Left renal cortex interstitium (tissue), 4 donors: ENCODE measurements at regions not wholly inside any gene's neighbourhood (a gene's known extent, or its start where the extent isn't known, plus 50 kb on each side); places are given as distances from the start of the nearest gene placed in this dataset.

Source experiments
- DNase-seq, 4 donors: peaks; one replicate each; pipeline ENCODE4 v3.0.0-alpha.2; 2013; ENCODE audit warnings: low read depth in 4 of 4, low spot score in 2 of 4, missing footprints in 1 of 4

GRCh38 chr11:45482331-45482730 lies 183.1 kb downstream of the CHST1 start:
- DNase-seq: no peak

DNA sequence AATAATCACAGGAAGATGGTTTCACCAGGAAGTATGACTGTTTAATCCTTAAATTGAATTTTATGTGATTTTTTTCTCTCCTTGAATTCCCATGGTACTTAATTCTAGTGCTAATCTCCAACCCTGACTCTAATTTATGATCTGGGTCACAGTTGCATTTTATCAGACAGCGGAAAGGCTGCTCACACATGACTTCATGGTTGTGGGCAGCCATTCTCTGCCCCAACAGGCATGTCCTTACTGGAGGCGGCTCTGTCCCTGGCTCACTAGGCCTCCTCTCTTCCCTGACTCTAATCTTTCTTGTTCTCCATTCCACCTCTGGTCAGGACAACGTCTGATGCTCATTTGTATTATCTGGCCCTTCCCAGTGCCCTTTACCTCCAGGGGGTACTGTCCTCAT lies 184.4 kb downstream of the CHST1 start:
- DNase-seq: no peak

- no peak for DNase-seq
These were observed 187.8 kb downstream of the CHST1 start for GRCh38 chr11:45477588-45477987.

DNA sequence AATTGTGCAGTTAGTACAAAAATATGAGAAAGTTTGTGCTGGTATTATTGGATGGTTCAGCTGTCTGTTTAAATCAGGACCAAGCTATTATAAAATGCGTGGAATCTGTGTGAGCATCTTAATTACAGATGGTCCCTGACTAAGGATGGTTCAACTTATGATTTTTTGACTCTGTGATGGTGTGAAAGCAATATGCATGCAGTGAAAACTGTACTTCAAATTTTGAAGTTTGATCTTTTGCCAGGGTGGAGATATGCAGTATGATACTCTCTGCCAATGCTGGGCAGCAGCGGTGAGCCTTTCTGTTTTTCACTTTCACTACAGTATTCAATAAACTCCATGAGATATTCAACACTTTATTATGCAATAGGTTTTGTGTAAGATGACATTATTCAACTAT lies 189.3 kb downstream of the CHST1 start:
- DNase-seq: no peak

DNA sequence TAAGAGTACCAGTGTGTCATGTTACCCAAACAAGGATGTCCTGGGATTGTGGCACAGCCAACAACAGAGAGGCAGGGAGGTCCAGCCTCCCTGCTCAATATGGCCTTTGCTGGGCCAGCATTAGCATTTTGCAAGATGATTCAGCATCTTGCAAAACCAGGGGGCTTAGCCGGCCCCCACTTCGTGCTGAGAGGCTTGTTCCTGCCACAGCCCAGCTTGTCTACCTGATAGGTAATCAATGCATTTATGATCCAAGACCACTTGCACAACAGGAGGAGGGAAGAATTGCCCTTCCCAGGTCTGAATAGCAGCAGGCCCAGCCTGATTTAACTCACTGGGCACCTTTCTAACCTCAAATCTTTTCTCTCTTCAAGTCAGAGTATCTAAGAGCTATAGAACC lies 189.0 kb upstream of the SYT13 start:
- DNase-seq: no peak

DNA sequence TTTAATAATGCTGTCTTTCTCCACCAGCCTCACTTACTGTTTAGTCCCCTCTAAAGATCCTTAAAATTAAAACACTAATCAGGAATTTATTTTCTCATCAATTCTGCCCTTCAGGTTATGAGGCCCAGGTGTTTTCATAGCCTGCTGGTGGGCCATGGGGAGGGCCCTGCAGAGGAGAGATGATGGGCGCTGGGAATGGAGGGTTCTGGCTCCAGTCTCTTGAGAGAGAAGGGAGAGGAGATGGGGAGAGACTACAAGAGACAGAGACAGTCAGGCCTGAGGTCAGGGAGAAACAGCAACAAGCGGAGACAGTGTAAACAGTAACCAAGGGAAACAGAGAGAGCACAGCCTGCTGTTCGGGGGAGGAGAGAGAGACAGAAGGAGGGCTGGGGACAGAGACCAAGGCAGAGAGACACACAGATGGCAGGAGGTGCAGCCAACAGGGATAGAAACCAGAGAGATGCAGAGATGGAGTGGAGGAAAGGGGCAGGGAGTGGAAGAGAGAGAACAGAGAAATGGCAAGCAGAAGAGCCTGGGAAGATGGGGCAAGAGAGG lies 187.3 kb upstream of the SYT13 start:
- peak in 2 of 4 donors; percentile 24 to 27 for DNase-seq

- DNase-seq: no peak
These were observed 186.7 kb upstream of the SYT13 start for GRCh38 chr11:45472716-45473317.

GRCh38 chr11:45471266-45471665 lies 185.1 kb upstream of the SYT13 start:
- no peak for DNase-seq

DNA sequence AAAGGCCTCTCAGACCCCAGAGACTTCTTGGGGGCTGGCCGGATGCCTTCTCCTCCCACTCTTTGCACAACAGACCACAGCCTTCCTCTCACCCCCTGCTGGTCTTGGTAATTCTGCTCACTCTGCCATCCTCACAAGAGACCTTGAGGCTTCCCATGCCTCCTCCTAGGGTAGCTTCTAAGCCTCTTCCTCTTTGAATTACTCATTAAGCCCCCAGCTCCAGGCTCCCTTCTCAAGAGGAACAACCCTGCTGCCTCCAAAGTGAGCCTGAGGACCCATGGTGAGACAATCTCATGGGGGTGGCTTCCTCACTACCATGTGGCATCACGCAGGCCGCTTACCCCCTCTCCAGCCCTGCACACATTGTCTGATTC lies 184.6 kb upstream of the SYT13 start:
- no peak for DNase-seq

- no peak for DNase-seq
These were observed 184.1 kb upstream of the SYT13 start for GRCh38 chr11:45470151-45470793.

DNA sequence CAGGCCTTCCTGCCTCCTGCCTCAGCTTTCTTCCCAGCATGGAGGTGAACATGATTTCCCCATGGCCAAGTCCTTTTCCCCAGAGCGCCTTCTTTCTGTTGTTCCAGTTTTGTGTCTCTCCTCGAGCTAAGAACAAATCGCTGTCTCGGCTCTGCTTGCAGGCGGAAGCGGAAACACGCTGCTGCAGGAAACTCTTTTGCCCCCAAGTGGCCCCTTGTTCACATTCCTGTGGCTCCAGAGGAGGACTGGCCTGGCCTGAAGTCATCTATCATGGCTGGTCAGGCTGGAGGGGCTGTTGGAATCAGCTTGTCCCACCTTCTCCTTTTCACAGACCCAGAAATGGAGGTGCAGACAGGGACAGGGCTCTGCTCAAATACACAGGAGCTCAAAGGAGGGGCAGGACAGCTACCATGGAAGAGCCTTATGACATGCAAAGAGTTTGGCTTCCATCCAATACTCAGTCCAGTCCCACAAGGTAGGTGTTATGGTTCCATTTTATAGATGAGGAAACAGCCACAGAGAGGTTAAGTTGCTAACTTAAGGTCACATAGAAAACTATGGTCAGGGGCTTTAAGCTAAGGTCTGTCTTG lies 182.2 kb upstream of the SYT13 start:
- DNase-seq: peak in 2 of 4 donors; percentile 32 to 34

GRCh38 chr11:45463541-45463940 lies 177.4 kb upstream of the SYT13 start:
- DNase-seq: no peak

GRCh38 chr11:45461514-45461913 lies 175.4 kb upstream of the SYT13 start:
- DNase-seq: no peak

DNA sequence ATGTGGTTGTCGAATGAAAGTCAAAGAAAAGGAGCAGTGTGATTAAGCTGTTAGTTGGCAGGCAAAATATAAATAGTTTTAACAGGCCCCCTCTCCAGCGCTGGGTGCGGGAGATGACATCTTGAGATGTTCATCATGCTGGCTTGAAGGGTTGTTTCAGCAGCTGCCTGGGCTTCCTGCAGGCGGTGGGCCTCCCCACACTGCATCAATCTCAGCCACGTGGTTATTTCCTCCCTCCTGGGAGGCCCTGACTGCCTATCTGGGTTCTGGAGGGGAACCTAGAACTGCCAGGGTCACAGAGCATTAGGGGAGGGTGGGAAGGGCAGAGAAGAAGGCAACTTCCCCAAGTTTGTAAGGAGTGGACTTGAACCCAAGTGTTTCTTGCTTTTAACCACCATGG lies 173.3 kb upstream of the SYT13 start:
- DNase-seq: no peak

GRCh38 chr11:45458269-45458668 lies 172.1 kb upstream of the SYT13 start:
- DNase-seq: no peak

GRCh38 chr11:45457649-45458048 lies 171.5 kb upstream of the SYT13 start:
- DNase-seq: no peak

DNA sequence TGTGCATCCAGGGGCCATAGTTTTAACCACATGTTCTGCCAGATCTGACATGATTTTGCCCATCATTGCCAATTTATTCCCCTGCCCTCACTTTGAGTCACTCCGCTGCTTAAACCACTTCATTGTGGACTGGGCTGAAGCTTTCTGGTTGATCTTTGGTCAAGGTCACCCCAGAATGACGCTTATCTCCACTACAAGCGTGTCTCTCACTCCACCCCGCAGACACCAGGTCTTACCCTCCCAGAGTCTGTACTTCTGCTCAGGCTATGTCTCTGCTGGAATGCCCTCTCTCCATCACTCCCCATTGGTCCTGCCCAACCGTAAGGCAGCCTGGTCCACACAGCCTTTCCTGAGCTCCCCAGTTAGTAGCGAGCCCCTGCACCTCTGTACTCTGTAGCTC lies 170.5 kb upstream of the SYT13 start:
- DNase-seq: no peak

DNA sequence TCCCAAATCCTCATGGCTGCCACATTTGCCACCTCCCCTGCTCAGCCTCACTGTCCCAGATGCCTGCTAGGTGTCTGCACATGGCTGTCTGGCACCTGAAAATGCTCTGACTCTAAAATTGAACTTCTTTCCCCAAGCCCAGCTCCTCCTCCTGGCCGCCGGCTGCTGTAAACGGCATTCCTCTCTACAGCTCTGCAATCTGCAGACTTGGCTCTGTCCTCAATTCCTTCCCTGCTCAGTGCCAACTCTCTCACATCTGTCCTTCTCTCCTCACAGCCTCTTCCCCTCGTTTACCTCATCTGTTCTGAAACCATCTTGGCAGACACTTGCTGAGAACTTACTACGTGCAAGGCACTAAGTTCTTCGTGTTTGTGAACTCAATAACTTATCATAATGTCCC lies 169.4 kb upstream of the SYT13 start:
- DNase-seq: no peak

DNA sequence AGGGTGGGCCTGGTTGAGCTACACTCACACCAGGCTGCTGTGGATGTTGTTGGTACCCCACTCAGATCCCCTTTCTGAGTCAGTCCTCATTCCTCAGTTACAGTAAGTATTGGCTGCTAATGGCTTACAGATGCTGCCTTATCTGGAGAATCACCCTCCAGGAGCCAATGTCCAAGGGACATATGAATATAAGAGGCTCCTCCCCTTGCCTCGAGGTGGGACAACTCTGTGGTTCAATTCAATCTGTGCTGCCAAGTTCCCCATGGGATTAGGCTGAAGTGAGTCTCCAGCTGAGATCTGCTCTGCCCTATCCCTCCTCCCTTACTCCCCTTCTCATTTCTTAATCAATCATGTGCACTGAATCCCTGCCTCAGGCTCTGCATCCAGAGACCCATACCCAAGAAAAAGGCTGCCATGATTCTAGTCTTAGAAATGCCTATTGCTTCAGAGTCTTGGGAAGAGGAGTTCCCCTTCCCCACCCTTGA lies 168.8 kb upstream of the SYT13 start:
- no peak for DNase-seq

- DNase-seq: no peak
These were observed 167.6 kb upstream of the SYT13 start for GRCh38 chr11:45453721-45454120.

- DNase-seq: no peak
These were observed 165.8 kb upstream of the SYT13 start for GRCh38 chr11:45451766-45452440.
